GM18861 (cell line): ENCODE measurements at regions not wholly inside any gene's neighbourhood (a gene's known extent, or its start where the extent isn't known, plus 50 kb on each side); places are given as distances from the start of the nearest gene placed in this dataset.
A peak's percentile ranks its signal among the peaks of the same experiment; 100 is the strongest.

Experiments used
- ATAC-seq: cut with Tn5 transposase; IDR thresholded peaks from one replicate; pipeline ENCODE4 v1.9.1; 2021; ENCODE audit not compliant: unreplicated experiment

DNA sequence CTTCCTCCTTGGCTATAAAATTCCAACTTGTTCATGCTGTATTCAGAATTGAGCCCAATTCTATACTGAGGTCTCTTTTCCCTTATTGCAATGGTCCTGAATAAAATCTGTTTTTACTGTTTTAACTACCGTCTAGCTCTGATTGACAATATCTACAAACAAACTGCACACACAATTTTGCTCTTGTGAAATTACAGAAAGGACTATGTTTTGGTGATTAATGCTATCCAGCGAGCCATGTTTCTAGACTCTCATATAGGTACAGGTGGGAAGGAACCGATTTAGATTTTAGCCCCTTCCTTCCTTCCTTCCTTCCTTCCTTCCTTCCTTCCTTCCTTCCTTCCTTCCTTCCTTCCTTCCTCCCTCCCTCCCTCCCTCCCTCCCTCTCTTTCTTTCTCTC lies 254.4 kb downstream of the SLC4A3 start:
- ATAC-seq = no peak

DNA sequence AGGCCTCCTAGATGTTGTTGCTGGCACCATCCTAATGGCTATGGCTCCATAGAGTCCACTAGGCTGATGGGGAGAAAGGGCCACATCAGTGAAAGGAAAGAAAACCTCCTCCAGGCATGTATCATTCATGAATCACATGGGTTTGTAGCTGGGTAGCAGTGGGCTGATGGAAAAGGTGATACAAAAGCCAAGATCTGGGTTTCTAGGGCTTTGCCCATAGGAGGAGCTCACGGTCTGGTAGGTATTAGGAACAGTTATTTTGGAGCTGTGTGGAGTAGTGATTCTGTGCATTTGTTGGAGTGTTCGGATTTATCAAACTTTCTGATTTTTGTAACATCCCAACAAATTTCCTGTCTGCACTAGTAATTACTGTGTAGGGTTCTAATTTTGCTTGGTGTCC lies 259.2 kb downstream of the SLC4A3 start:
- no peak for ATAC-seq

- no peak for ATAC-seq
Observed at GRCh38 chr2:219887870-219888269, 260.4 kb downstream of the SLC4A3 start.

DNA sequence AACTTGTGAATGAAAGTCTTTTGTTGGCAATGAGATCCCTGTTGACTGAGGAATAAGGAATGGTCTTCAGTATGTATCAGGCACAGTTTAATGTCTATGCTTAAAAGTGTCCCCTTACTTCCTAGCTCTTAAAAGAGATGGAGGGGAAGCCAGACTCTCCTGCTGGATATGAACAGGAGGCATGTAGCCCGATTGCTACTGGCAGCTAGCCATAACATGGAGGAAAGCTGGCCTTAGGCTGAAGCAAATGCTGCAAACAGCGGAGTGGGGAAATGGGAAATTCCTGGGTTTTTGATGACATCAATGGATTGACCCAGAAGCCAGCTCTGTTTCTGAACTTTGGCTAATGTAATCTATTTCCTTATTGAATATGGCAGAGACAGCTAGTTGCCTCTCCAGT lies 266.1 kb downstream of the SLC4A3 start:
- no peak for ATAC-seq

GRCh38 chr2:219897456-219897855 lies 270.0 kb downstream of the SLC4A3 start:
- ATAC-seq = no peak

- peak; percentile 72 for ATAC-seq
Observed at GRCh38 chr2:219901155-219901554, 273.7 kb downstream of the SLC4A3 start.

DNA sequence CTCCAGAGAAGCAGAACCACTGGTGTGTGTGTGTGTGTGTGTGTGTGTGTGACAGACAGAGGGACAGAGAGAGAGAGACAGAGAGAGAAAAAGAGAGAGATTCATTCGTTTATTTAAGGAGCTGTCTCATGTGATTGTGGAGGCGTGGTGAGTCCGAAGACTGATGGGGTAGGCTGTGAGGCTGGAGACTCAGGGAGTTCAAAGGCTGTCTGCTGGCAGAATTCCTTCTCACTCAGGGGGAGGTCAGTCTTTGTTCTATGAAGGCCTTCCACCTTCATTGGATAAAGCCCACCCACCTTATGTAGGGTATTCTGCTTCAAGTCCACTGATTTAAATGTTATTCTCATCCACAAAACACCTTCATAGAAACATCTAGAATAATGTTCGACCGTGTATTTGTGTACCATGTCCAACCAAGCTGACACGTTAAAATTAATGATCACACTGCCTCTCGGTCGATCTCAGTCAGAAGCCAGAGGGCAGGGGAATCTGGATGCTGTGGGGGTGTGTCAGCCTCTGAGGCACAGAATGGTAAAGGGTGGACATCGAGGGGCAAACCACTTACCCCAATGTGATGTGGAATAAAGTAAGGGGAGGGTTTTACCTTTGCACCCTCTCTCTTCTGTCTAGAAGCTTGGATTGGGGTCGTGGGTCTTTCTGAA lies 275.6 kb downstream of the SLC4A3 start:
- no peak for ATAC-seq

DNA sequence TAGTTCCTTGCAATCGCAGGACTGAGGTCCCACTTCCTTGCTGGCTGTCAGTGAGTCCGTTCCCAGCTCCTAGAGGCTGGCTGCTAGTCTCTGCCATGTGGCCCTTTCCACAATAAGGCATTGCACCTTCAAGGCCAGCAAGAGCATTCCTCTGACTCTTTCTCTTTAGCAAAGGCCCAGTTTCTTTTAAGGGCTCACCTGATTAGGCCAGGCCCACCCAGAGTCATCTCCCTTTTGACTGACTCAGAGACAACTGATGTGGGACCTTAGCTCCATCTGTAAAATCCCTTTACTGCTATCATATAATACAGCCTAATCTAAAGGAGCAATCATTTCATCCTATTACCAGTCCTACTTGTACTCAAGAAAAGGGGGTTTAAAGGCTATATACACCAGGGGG lies 278.2 kb downstream of the SLC4A3 start:
- ATAC-seq = no peak

DNA sequence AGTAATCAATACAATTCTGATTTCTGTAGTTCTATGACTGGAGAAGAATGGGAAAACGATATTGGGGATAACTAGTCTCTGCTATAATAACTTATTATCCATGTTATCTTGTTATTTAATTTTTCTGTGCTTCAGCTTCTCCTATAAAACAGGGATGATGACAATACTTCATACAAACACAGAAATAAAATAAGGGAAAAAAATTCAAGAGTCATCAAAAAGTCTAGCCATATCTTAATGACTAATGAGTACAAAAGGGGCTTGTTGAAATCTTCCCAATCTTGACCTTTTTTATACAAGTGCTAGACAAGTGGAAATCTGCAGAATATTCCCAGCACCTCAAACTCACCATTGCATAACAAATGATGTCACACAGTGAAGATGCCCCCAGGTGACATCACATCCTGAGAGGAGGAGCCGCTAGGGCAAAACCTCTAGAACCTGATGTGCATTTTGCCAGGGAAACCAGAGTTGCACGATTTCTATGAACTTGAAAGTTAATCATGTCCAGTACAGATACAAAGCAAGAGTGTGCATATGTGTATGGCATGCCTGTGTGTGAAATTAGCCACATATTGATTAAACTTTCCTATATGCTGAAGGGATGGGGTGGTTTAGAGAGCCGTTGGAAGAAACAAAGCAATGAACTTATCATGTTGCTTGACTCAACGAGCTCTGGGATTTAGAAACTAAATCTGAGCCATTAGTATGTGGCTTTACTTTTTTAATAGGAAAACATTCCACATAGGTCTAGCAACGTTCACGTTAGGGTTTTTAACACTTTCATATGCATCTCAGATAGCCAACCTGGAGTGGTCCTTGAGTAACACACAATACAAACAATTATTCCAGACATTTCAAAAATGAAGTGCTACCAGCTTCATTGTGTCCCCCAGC lies 278.9 kb downstream of the SLC4A3 start:
- ATAC-seq = no peak

DNA sequence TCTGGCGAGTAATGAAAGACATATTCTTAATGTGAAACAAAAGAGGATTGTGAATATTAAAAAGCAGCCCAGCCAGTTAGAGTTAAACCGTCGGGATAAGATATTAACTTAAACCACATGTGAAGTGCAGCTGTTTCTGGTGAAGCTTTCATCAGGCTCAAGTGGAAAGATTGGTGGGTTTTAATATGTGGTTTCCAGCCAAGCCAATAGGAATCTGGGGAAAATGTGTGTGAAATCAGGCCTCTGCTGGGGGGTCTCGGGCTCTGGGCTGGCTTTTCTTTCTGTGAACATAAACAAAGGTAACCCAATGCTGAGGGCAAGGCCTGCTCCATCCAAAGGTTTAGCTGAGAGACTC lies 279.6 kb downstream of the SLC4A3 start:
- no peak for ATAC-seq

- ATAC-seq = no peak
Observed at GRCh38 chr2:219908538-219908937, 281.1 kb downstream of the SLC4A3 start.

- ATAC-seq = no peak
Observed at GRCh38 chr2:219911541-219911940, 284.1 kb downstream of the SLC4A3 start.

DNA sequence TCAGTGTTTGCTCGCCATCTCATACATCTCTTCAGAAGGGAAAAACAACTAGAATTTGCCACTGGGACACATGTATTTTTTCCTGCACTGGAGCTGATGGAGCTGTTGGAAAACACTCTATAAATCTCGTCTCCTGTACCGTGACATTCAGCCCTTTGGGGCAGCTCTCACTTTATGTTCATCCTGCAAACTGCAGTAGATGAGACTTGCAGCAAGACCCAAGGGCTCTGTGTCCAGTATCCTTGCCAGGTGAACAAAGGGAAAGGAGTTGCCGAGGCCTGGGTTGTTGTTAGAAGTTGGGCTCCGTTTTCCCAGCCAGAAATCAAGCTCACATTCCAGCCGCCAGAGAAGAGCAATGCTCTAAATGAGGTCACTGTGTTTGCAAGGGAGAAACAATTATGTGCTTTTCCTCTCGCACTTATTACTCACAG lies 285.1 kb downstream of the SLC4A3 start:
- ATAC-seq = no peak

- no peak for ATAC-seq
Observed at GRCh38 chr2:219914577-219914976, 287.1 kb downstream of the SLC4A3 start.

- no peak for ATAC-seq
Observed at GRCh38 chr2:219916281-219916680, 288.9 kb downstream of the SLC4A3 start.

DNA sequence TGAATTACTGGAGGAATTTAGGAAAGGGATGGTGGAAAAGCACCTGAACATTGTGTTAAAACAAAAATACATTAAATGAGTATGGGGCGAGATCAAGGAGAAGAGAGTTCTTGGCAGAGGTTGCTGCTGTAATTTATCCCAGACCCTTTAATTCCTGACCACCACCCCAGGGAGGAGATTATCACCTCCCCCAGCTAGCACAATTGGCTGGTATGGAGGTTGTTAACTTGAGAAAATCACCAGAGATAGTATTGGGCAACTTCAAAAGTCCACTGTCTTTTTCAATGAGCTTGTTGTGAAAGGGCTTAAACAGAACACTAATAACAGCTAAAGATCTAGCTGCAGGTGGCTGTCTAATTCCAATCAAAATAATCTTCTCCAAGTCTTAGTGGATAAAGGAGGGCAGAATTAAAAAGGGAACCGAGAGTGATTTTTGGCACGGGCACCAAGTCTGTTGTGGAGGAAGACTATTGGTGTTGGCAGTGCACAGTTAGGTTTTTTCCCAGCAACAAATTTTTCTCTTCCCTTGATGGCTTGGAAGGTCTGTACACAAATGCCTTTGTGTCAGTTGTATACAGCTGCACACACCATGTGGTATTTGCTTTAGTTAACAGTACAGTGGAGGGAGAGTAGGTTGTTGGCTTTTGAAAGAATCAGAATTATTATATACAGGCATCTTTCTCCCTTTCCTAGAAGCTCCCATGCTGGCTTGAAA lies 289.5 kb downstream of the SLC4A3 start:
- ATAC-seq = no peak

DNA sequence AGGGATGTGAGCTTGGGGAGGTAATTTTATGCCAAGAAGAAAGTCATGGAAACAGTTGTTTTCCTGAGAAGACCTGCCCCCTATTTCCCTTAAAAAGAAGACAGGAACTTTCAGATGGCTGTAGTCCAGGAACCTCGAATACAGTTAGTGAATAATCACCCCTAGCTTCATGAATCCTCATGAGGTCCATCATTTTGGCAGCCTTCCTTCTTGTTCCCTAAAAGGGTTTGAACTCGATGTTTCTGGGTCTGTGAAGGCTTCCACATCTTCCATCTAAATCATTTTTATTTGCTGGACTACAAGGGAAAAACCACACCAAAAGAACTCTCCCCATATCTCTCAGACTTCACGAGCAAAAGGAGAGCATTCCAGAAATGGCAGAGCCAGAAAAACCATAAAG lies 290.8 kb downstream of the SLC4A3 start:
- no peak for ATAC-seq

DNA sequence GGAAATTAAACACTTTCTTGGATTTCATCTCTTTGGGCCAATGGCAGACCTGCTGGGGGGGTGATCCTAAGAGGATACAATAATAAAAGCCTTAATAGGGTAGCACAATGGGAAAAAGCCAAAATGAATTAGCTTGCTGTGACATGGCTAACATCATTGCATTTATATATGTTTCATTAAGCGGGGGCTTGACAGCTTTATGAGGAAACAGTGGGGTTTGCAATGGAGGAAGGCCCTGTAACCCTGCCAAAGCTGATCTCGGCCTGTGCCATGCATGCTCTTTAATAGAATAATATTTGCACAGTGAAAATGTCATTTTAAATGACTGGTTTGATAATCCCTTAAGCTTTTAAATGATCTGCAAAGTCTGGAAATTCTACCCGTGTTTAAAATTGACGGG lies 291.5 kb downstream of the SLC4A3 start:
- ATAC-seq = no peak

DNA sequence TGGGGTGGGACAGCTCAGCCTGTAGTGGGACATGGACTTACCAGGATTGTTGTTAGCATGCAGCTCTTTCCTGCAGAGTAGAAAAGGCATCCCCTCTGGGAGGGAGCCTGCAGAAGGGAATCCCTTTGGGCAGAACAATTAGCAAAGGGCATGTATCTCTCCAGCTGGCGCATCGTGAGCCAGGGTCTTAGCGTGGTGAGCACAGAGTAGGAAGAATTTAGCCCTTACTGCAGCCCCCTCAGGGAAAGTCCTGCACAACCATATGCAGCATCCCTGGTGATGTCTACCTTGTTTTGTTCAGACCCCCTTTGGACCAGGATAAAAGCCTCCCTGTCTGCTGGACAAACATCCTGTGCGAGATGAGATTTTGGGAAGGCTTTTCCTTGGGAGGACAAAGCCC lies 292.1 kb downstream of the SLC4A3 start:
- no peak for ATAC-seq

- ATAC-seq = no peak
Observed at GRCh38 chr2:219929835-219930234, 302.4 kb downstream of the SLC4A3 start.

GRCh38 chr2:219939647-219940046 lies 312.2 kb downstream of the SLC4A3 start:
- ATAC-seq = no peak

GRCh38 chr2:219944866-219945265 lies 317.4 kb downstream of the SLC4A3 start:
- ATAC-seq = no peak
